PC-3 (cell line): ENCODE measurements at regions not wholly inside any gene's neighbourhood (a gene's known extent, or its start where the extent isn't known, plus 50 kb on each side); places are given as distances from the start of the nearest gene placed in this dataset.

Source experiments
- ATAC-seq: fragments of 200-7000 bp; cut with Tn5 transposase; 2 replicates; pipeline ENCODE4 v1.9.1; 2020; ENCODE audit warnings: mild to moderate bottlenecking, moderate library complexity
- BruUV-seq: library from RNA; stranded (reverse); fragments of 400-500 nt; replicated peaks from 2 replicates; lab custom pipeline; 2021; lab: Mats Ljungman, UMichigan
- CTCF ChIA-PET: fragments of 300-600 bp; sonication (Branson Sonifier 250); formaldehyde crosslinking; loops from one replicate; lab custom pipeline; 2022; ENCODE audit warnings: antibody characterized with exemption; lab: Charles Lee
- POLR2A ChIA-PET: fragments of 300-600 bp; sonication (Branson Sonifier 250); formaldehyde crosslinking; loops from one replicate; lab custom pipeline; 2022; ENCODE audit warnings: antibody characterized with exemption; ENCODE audit not compliant: unreplicated experiment; lab: Charles Lee
- DNase-seq: peaks from one replicate; pipeline ENCODE4 v3.0.0-alpha.2; 2015
- H2AFZ ChIP-seq: fragments of 300-600 bp; sonication (generic); 2 replicates; pipeline ENCODE4 v1.6.0; 2016; ENCODE audit warnings: antibody characterized with exemption, low read length
- H3F3A ChIP-seq: fragments of 300-600 bp; sonication (generic); one replicate; pipeline ENCODE4 v1.6.0; 2017; ENCODE audit warnings: antibody characterized with exemption, low read length, control low read depth, mild to moderate bottlenecking; ENCODE audit not compliant: unreplicated experiment
- H3K27ac ChIP-seq: fragments of 300-600 bp; sonication (generic); 2 replicates; pipeline ENCODE4 v1.5.1; 2016; ENCODE audit warnings: mild to moderate bottlenecking, low read length
- H3K27me3 ChIP-seq: fragments of 300-600 bp; sonication (generic); 2 replicates; pipeline ENCODE4 v1.6.1; 2016; ENCODE audit warnings: low read length, mixed read lengths
- H3K36me3 ChIP-seq: fragments of 300-600 bp; sonication (generic); 2 replicates; pipeline ENCODE4 v1.6.1; 2016; ENCODE audit warnings: low read depth, mixed run types, low read length, mixed read lengths
- H3K4me1 ChIP-seq: fragments of 300-600 bp; sonication (generic); 2 replicates; pipeline ENCODE4 v1.5.1; 2016; ENCODE audit warnings: low read length; ENCODE audit not compliant: insufficient read depth
- H3K4me2 ChIP-seq: fragments of 300-600 bp; sonication (generic); 2 replicates; pipeline ENCODE4 v1.6.0; 2016; ENCODE audit warnings: low read length
- H3K4me3 ChIP-seq: fragments of 300-600 bp; sonication (generic); 2 replicates; pipeline ENCODE4 v1.5.1; 2016; ENCODE audit warnings: mild to moderate bottlenecking, low read length, mixed read lengths
- H3K79me2 ChIP-seq: fragments of 300-600 bp; sonication (generic); 2 replicates; pipeline ENCODE4 v1.6.1; 2017; ENCODE audit warnings: low read length, mixed read lengths
- H3K9ac ChIP-seq: fragments of 300-600 bp; sonication (generic); 2 replicates; pipeline ENCODE4 v1.6.0; 2016; ENCODE audit warnings: mild to moderate bottlenecking, low read length
- H3K9me2 ChIP-seq: fragments of 300-600 bp; sonication (generic); replicated peaks from 2 replicates; pipeline ENCODE4 v1.6.1; 2016; ENCODE audit warnings: mixed run types, low read length, mixed read lengths
- H3K9me3 ChIP-seq: fragments of 300-600 bp; sonication (generic); 2 replicates; pipeline ENCODE4 v1.6.1; 2016; ENCODE audit warnings: low read length, mixed read lengths
- H4K20me1 ChIP-seq: fragments of 300-600 bp; sonication (generic); 2 replicates; pipeline ENCODE4 v1.6.1; 2016; ENCODE audit warnings: low read length, mixed read lengths
- CTCF ChIP-seq: fragments of 300-600 bp; sonication (generic); conservative IDR thresholded peaks from 2 replicates; pipeline ENCODE4 v1.5.1; 2017; ENCODE audit warnings: antibody characterized with exemption, low read depth, mild to moderate bottlenecking, low read length
- EZH2 ChIP-seq: fragments of 300-600 bp; sonication (generic); IDR thresholded peaks from one replicate; pipeline ENCODE4 v1.6.1; 2017; ENCODE audit warnings: antibody characterized with exemption, mild to moderate bottlenecking, low read length; ENCODE audit not compliant: unreplicated experiment
- EZH2phosphoT487 ChIP-seq: fragments of 300-600 bp; sonication (generic); IDR thresholded peaks from 2 replicates; pipeline ENCODE4 v1.6.1; 2018; ENCODE audit warnings: mild to moderate bottlenecking, antibody characterized with exemption, low read length, borderline replicate concordance
- intact Hi-C: fragments of 100-400 bp; cut with micrococcal nuclease; formaldehyde crosslinking; loops from 2 replicates; pipeline ENCODE4 v1.9.0; 2023

- no peak for TF ChIP-seq EZH2
- TF ChIP-seq CTCF = no peak
- TF ChIP-seq EZH2phosphoT487 = no peak
- no peaks in the 10 kb centered on the region for H3K9me3 ChIP-seq
- H3K4me1 ChIP-seq = peaks cover 10% of the 10 kb centered on the region
- peak; percentile 22 for DNase-seq
- intact Hi-C loops = no loop called here
- peak overlapping the region; percentile 18; the same call in 1 of the 2 replicates for H2AFZ ChIP-seq
- H3F3A ChIP-seq = no peaks in the 10 kb centered on the region
- no peaks in the 10 kb centered on the region for H3K9me2 ChIP-seq
- H3K36me3 ChIP-seq = no peaks in the 10 kb centered on the region
- no peak for ATAC-seq
- no peaks in the 10 kb centered on the region for H4K20me1 ChIP-seq
- no peak overlapping the region for H3K4me3 ChIP-seq
- no peaks in the 10 kb centered on the region for H3K27me3 ChIP-seq
- H3K79me2 ChIP-seq = no peaks in the 10 kb centered on the region
- H3K9ac ChIP-seq = no peak overlapping the region
- BruUV-seq = no TSS peak
- H3K27ac ChIP-seq = no peak overlapping the region
- H3K4me2 ChIP-seq = no peak overlapping the region
- POLR2A ChIA-PET = no interaction called here
- CTCF ChIA-PET = no interaction called here
Observed at GRCh38 chr5:56763711-56764466, 51.5 kb upstream of the MAP3K1 start.

- Histone ChIP-seq H3K4me1 (peaks cover 10% of the 10 kb centered on the region), H2AFZ (no peak overlapping the region), H4K20me1 (no peaks in the 10 kb centered on the region), H3K27me3 (no peaks in the 10 kb centered on the region), H3F3A (no peaks in the 10 kb centered on the region), H3K9me2 (no peaks in the 10 kb centered on the region), H3K9me3 (no peaks in the 10 kb centered on the region), H3K36me3 (no peaks in the 10 kb centered on the region), H3K4me3 (no peak overlapping the region), H3K27ac (no peak overlapping the region), H3K9ac (no peak overlapping the region), H3K4me2 (no peak overlapping the region), H3K79me2 (no peaks in the 10 kb centered on the region)
- no peak for ATAC-seq
- intact Hi-C loops = no loop called here
- TF ChIP-seq CTCF (no peak), EZH2phosphoT487 (no peak), EZH2 (no peak)
- POLR2A ChIA-PET = no interaction called here
- no peak for DNase-seq
- CTCF ChIA-PET = no interaction called here
- no TSS peak for BruUV-seq
Observed at GRCh38 chr5:56763182-56763581, 52.2 kb upstream of the MAP3K1 start.

- Histone ChIP-seq H3K79me2 (no peaks in the 10 kb centered on the region), H4K20me1 (no peaks in the 10 kb centered on the region), H3K4me1 (peaks cover 22% of the 10 kb centered on the region), H3K4me3 (no peak overlapping the region), H3K27ac (no peak overlapping the region), H3K9me3 (no peaks in the 10 kb centered on the region), H3K9me2 (no peaks in the 10 kb centered on the region), H2AFZ (no peak overlapping the region), H3F3A (no peaks in the 10 kb centered on the region), H3K36me3 (no peaks in the 10 kb centered on the region), H3K4me2 (no peak overlapping the region), H3K9ac (no peak overlapping the region), H3K27me3 (no peaks in the 10 kb centered on the region)
- no TSS peak for BruUV-seq
- CTCF ChIA-PET = no interaction called here
- DNase-seq (no peak), ATAC-seq (no peak)
- intact Hi-C loops = no loop called here
- no peak for TF ChIP-seq CTCF
- no peak for TF ChIP-seq EZH2phosphoT487
- POLR2A ChIA-PET = no interaction called here
Observed at GRCh38 chr5:56761151-56761885, 54.0 kb upstream of the MAP3K1 start.
